AG04450 (cell line): ENCODE measurements at regions not wholly inside any gene's neighbourhood (a gene's known extent, or its start where the extent isn't known, plus 50 kb on each side); places are given as distances from the start of the nearest gene placed in this dataset.

Source experiments
- CTCF ChIA-PET: fragments of 300-600, 350-600 bp; formaldehyde crosslinking; extraction: SDS; loops from one replicate; lab custom pipeline; 2022; ENCODE audit warnings: antibody characterized with exemption, inconsistent platforms; lab: Charles Lee
- POLR2A ChIA-PET: fragments of 350-600 bp; formaldehyde crosslinking; extraction: SDS; loops from one replicate; lab custom pipeline; 2021; ENCODE audit warnings: antibody characterized with exemption, inconsistent platforms; lab: Yijun Ruan, JAX
- DNase-seq: peaks from one replicate; pipeline ENCODE4 v3.0.0-alpha.2; 2011; ENCODE audit warnings: low read depth, low spot score
- H3K27ac ChIP-seq: one replicate; pipeline ENCODE4 v1.5.1; 2012; ENCODE audit warnings: low read depth, low read length, control low read depth
- H3K27me3 ChIP-seq: one replicate; pipeline ENCODE4 v1.6.0; 2012; ENCODE audit warnings: low read length; ENCODE audit not compliant: control insufficient read depth, insufficient read depth
- H3K4me3 ChIP-seq: 2 replicates; pipeline ENCODE4 v1.5.1; 2011; ENCODE audit warnings: mild to moderate bottlenecking, low read depth, low read length, control low read depth
- H3K9me3 ChIP-seq: 2 replicates; pipeline ENCODE4 v1.5.1; 2012; ENCODE audit warnings: low read length; ENCODE audit not compliant: control insufficient read depth, insufficient read depth
- TF ChIP-seq, protein P1 (sequence below): IDR thresholded peaks from 2 replicates; pipeline ENCODE4 v1.5.1; 2011; ENCODE audit warnings: low read depth, low read length, control low read depth, inconsistent platforms

DNA sequence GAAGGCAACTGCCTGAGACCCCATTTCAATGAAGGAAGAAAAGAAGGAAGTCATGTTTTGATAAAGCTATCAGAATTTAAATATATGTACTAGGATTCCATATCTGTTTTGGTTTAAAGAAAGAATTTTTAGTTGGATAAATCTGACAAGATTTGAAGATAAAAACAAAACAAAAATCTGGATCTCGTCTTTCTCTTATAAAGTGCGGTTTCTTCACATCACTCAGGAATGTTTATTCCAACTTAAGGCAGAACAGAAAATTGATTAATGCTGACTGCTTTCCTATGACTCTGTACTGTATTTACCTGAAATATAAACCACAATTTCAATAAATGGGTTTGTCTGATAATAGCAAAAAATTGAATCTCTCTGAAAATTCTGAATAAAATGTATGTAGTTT, 439.7 kb downstream of the RFPL4B start:
- DNase-seq = no peak
- Histone ChIP-seq H3K27me3 (no peaks in the 10 kb centered on the region), H3K4me3 (no peak overlapping the region), H3K27ac (no peak overlapping the region), H3K9me3 (no peaks in the 10 kb centered on the region; the same call in 1 of the 2 replicates)
- TF ChIP-seq, protein P1, sequence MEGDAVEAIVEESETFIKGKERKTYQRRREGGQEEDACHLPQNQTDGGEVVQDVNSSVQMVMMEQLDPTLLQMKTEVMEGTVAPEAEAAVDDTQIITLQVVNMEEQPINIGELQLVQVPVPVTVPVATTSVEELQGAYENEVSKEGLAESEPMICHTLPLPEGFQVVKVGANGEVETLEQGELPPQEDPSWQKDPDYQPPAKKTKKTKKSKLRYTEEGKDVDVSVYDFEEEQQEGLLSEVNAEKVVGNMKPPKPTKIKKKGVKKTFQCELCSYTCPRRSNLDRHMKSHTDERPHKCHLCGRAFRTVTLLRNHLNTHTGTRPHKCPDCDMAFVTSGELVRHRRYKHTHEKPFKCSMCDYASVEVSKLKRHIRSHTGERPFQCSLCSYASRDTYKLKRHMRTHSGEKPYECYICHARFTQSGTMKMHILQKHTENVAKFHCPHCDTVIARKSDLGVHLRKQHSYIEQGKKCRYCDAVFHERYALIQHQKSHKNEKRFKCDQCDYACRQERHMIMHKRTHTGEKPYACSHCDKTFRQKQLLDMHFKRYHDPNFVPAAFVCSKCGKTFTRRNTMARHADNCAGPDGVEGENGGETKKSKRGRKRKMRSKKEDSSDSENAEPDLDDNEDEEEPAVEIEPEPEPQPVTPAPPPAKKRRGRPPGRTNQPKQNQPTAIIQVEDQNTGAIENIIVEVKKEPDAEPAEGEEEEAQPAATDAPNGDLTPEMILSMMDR = no peak
- ChIA-PET POLR2A (no interaction called here), CTCF (interaction anchor here (1.4 kb wide), 1 partner anchor 1072 kb away, joined by 4 read pairs; no protein-coding TSS in a partner anchor)

DNA sequence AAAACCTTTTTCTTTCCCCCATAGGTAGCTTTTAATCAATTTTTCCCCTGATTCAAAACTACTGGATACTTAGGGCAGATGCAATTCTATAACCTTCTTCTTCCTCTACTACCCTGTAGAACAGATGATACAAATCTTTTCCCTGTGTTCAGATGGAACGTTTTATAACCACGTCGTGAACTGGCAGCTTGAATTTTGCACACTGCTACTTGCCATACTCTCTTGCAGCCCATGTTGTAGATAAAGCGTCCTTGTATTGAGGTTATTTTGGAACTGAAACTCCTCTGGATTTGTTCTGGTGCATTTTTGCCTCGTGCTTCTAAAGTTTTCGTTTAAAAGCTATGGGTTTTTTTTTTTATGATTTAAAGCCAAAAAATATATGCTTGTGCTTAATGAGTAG, 440.2 kb downstream of the RFPL4B start:
- POLR2A ChIA-PET = no interaction called here
- H3K4me3 ChIP-seq = no peak overlapping the region
- CTCF ChIA-PET = interaction anchor here (1.4 kb wide), 1 partner anchor 1071 kb away, joined by 4 read pairs; no protein-coding TSS in a partner anchor
- H3K27ac ChIP-seq = no peak overlapping the region
- no peak for DNase-seq
- no peaks in the 10 kb centered on the region; the same call in 1 of the 2 replicates for H3K9me3 ChIP-seq
- TF ChIP-seq, protein P1 = no peak
- H3K27me3 ChIP-seq = no peaks in the 10 kb centered on the region

DNA sequence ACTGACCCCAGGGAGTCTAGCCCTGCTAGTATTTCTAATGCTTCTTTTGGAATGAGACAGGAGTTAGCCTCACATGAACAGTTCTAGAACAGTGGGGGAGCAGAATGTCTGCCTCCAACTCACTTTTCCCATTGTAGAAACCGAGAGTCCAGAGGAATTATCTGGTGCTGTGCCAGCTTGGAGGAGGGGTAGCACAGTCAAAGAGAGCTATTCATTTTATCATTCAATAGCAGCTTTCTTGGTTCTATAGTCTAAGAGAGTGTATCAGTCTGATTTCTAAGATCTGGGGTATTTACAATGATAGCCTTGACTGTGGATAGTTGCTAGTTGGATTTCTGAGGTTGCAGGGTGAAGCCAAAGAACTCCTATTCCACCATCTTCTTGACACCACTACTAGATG, 448.2 kb downstream of the RFPL4B start:
- no peaks in the 10 kb centered on the region for H3K9me3 ChIP-seq
- no peak overlapping the region for H3K4me3 ChIP-seq
- POLR2A ChIA-PET = no interaction called here
- no peak overlapping the region for H3K27ac ChIP-seq
- TF ChIP-seq, protein P1 = no peak
- DNase-seq = no peak
- CTCF ChIA-PET = no interaction called here
- no peaks in the 10 kb centered on the region for H3K27me3 ChIP-seq

DNA sequence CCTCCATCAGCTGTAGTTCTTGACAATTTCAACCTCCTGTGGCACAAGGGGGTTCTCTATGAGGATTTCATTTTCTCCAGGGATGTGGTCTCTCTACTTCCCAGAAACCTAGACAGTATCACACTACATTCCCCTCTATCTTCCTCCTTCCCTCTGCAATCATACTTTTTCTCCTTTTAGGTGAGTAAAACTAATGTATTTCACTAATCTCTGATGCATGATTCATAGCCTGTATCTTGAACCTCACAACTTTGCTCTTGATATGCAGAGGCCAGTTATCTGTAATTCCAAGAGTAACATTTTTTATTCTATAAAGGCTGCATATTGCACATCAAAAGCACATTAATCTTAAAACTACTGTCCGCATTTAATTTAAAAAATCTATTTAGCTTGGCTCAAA, 449.6 kb downstream of the RFPL4B start:
- no peak overlapping the region for H3K27ac ChIP-seq
- TF ChIP-seq, protein P1 = no peak
- no peak for DNase-seq
- H3K27me3 ChIP-seq = no peaks in the 10 kb centered on the region
- no peaks in the 10 kb centered on the region for H3K9me3 ChIP-seq
- POLR2A ChIA-PET = no interaction called here
- CTCF ChIA-PET = interaction anchor here (0.6 to 1.1 kb wide), 2 partner anchors 28 to 339 kb away, joined by 5 to 6 read pairs; no protein-coding TSS in a partner anchor
- H3K4me3 ChIP-seq = no peak overlapping the region

DNA sequence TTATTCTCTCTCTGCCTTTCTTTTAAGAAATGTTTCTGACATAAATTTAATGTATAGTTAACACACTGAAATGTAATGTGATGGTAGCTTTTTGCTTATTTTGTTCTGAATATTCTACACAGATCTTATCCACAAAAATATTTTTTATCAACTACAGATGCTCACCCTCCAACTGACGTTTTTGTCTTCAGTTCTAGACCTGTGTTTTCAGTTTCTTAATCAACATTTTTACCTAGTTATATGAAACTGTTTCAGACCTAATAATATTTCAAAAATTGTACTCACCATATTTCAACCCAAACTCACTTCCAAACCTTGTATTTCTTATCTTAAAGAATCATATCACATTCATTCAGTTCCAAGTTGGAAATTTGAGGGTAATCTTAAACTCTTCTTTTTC, 452.8 kb downstream of the RFPL4B start:
- Histone ChIP-seq H3K27me3 (no peaks in the 10 kb centered on the region), H3K4me3 (no peak overlapping the region), H3K27ac (no peak overlapping the region), H3K9me3 (no peaks in the 10 kb centered on the region)
- CTCF ChIA-PET = interaction anchor here (0.6 kb wide), 1 partner anchor 385 kb away, joined by 5 read pairs; no protein-coding TSS in a partner anchor
- POLR2A ChIA-PET = no interaction called here
- TF ChIP-seq, protein P1 = no peak
- DNase-seq = no peak
